ENCODE measurements at regions not wholly inside any gene's neighbourhood (a gene's known extent, or its start where the extent isn't known, plus 50 kb on each side); places are given as distances from the start of the nearest gene placed in this dataset.
"Not testable (repeated sequence)": the region's sequence is repeated elsewhere in the genome, so short reads cannot be mapped to it uniquely, and the experiment has no call there.

DNA sequence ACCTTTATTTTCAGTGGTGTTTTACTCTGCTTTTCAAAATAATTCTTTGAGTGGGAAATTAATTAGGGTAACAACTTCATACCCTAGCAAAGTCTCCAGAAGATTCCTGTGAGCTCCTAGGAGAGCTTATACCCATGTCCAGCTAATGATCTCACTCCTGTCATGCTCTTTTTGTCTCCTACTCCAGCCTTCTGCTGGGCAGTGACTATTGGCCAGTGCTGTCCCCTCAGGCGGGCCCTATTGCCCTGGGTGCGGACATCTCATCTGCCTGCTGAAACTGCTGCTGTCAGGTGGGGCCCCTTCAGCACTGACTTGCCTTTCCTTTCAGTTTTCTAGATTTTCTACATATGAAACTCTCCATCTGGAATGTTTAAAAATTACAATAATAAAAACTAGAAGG is 80.3 kb downstream of the EBLN1 start:
- H3K27me3 ChIP-seq (ENCODE audit: control insufficient read depth, insufficient read depth, low read length) = no peaks in the 10 kb centered on the region
- H3K4me3 ChIP-seq (ENCODE audit: low read depth, low read length) = no peak overlapping the region
- CTCF ChIA-PET = interaction anchor here (0.9 kb wide), 1 partner anchor 20 kb away, joined by 4 read pairs; no protein-coding TSS in a partner anchor
- TF ChIP-seq, protein P1, sequence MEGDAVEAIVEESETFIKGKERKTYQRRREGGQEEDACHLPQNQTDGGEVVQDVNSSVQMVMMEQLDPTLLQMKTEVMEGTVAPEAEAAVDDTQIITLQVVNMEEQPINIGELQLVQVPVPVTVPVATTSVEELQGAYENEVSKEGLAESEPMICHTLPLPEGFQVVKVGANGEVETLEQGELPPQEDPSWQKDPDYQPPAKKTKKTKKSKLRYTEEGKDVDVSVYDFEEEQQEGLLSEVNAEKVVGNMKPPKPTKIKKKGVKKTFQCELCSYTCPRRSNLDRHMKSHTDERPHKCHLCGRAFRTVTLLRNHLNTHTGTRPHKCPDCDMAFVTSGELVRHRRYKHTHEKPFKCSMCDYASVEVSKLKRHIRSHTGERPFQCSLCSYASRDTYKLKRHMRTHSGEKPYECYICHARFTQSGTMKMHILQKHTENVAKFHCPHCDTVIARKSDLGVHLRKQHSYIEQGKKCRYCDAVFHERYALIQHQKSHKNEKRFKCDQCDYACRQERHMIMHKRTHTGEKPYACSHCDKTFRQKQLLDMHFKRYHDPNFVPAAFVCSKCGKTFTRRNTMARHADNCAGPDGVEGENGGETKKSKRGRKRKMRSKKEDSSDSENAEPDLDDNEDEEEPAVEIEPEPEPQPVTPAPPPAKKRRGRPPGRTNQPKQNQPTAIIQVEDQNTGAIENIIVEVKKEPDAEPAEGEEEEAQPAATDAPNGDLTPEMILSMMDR (IDR thresholded peaks at IDR 0.05; ENCODE audit: insufficient read depth, low read depth, low read length) = no peak
- DNase-seq (ENCODE audit: low read depth) = no peak
- no peaks in the 10 kb centered on the region for H3K36me3 ChIP-seq (ENCODE audit: control insufficient read depth, insufficient read depth, low read length)
- POLR2A ChIA-PET = no interaction called here

DNA sequence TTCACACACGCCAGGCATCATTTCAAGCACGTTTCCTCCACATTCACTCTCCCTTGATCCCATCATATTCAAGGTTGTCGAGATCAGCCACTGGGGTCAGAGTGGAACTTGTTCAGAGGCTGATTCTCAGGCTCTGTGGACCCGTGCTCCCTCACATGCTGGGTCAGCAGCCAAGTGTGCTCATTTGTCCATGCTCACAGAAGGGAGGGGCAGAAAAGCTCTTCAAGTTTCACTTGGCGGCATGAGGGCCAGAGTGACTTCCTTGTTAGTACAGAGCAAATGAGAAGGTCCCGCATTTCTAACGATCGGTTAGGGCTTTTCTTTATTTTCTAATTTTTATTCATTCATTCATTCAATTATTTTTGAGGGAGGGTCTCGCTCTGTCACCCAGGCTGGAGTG is 82.2 kb downstream of the EBLN1 start:
- Histone ChIP-seq H3K36me3 (ENCODE audit: control insufficient read depth, insufficient read depth, low read length) (no peaks in the 10 kb centered on the region), H3K27me3 (ENCODE audit: control insufficient read depth, insufficient read depth, low read length) (no peaks in the 10 kb centered on the region), H3K4me3 (ENCODE audit: low read depth, low read length) (no peak overlapping the region)
- CTCF ChIA-PET = no interaction called here
- DNase-seq (ENCODE audit: low read depth) = no peak
- POLR2A ChIA-PET = no interaction called here
- TF ChIP-seq, protein P1 (IDR thresholded peaks at IDR 0.05; ENCODE audit: insufficient read depth, low read depth, low read length) = no peak

DNA sequence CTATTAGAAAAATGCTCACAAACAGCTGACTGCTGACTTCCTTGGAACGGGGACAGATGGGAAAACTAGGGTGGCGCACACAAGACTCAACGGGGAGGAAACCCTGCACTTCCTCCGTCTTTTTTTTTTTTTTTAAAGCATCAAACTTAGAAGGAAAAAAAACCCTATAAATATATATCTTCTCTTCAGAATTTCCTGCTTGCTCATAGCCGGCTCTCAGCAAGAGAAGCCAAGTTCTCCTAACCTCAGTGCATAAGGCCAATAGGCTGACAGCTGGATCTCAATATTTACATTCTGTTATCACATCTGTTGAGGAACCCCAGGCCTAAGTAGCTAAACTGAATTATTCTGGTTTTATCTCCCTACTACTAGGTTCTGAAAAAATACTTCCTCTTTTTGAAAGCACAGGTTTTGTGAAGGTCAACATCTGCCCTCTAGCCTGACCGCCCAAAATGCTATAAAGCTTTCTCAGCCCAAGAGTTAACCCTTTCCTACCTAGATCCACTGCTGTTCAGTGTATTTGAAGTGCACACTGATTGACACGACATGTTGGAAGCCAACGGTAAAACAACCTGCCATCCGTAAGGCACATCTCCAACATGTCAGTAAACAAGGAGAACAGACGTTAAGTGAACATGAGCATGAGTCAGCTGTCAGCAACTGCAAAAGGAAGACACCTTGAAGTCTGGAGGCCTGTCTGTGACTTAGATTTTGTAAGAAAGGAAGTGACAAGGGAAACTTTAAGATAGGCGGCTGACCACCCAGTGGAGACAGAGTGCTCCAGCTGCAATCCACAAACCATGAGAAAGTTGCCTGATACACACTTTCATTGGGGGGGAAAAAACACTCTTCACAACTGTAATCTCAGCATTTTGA is 83.8 kb downstream of the EBLN1 start:
- TF ChIP-seq, protein P1 (IDR thresholded peaks at IDR 0.05; ENCODE audit: insufficient read depth, low read depth, low read length) = no peak
- CTCF ChIA-PET = no interaction called here

DNA sequence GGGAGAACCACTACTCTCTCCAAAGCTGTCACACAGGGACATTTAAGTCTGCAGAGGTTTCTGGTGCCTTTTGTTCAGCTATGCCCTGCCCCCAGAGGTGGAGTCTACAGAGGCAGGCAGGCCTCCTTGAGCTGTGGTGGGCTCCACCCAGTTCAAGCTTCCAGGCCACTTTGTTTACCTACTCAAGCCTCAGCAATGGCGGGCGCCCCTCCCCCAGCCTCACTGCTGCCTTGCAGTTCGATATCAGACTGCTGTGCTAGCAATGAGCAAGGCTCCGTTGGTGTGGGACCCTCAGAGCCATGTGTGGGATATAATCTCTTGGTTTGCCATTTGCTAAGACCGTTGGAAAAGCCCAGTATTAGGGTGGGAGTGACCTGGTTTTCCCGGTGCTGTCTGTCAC is 87.0 kb downstream of the EBLN1 start:
- POLR2A ChIA-PET; H3K4me3 ChIP-seq (ENCODE audit: low read depth, low read length); DNase-seq (ENCODE audit: low read depth); H3K27me3 ChIP-seq (ENCODE audit: control insufficient read depth, insufficient read depth, low read length); H3K36me3 ChIP-seq (ENCODE audit: control insufficient read depth, insufficient read depth, low read length); CTCF ChIA-PET: not testable (repeated sequence)

More for the DNA sequence above, 83.8 kb downstream of the EBLN1 start:
- DNase-seq (ENCODE audit: low read depth) = no peak
- Histone ChIP-seq H3K4me3 (ENCODE audit: low read depth, low read length) (no peak overlapping the region), H3K27me3 (ENCODE audit: control insufficient read depth, insufficient read depth, low read length) (no peaks in the 10 kb centered on the region), H3K36me3 (ENCODE audit: control insufficient read depth, insufficient read depth, low read length) (no peaks in the 10 kb centered on the region)
- POLR2A ChIA-PET = no interaction called here

DNA sequence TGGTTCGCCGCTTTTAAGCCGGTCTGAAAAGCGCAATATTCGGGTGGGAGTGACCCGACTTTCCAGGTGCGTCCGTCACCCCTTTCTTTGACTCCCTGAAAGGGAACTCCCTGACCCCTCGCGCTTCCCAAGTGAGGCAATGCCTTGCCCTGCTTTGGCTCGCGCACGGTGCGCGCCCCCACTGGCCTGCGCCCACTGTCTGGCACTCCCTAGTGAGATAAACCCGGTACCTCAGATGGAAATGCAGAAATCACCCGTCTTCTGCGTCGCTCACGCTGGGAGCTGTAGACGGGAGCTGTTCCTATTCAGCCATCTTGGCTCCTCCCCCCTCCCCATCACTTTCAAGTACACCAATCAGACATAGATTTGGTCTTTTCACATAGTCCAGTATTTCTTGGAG is 88.2 kb downstream of the EBLN1 start:
- CTCF ChIA-PET; H3K36me3 ChIP-seq (ENCODE audit: control insufficient read depth, insufficient read depth, low read length); POLR2A ChIA-PET; H3K4me3 ChIP-seq (ENCODE audit: low read depth, low read length); H3K27me3 ChIP-seq (ENCODE audit: control insufficient read depth, insufficient read depth, low read length); DNase-seq (ENCODE audit: low read depth): not testable (repeated sequence)

DNA sequence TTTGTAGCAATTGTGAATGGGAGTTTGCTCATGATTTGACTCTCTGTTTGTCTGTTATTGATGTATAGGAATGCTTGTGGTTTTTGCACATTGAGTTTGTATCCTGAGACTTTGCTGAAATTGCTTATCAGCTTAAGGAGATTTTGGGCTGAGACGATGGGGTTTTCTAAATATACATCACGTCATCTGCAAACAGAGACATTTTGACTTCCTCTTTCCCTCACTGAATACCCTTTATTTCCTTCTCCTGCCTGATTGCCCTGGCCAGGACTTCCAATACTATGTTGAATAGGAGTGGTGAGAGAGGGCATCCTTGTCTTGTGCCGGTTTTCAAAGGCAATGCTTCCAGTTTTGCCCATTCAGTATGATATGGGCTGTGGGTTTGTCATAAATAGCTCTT is 96.6 kb downstream of the EBLN1 start:
- CTCF ChIA-PET = not testable (repeated sequence)

DNA sequence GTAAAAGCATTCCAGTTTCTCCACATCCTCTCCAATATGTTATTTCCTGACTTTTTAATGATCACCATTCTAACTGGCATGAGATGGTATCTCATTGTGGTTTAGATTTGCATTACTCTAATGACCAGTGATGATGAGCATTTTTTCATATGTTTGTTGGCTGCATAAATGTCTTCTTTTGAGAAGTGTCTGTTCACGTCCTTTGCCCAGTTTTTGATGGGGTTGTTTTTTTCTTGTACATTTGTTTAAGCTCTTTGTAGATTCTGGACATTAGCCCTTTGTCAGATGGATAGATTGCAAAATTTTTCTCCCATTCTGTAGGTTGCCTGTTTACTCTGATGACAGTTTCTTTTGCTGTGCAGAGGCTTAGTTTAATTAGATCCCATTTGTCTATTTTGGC is 97.7 kb downstream of the EBLN1 start:
- H3K36me3 ChIP-seq (ENCODE audit: control insufficient read depth, insufficient read depth, low read length); H3K4me3 ChIP-seq (ENCODE audit: low read depth, low read length); POLR2A ChIA-PET; DNase-seq (ENCODE audit: low read depth); H3K27me3 ChIP-seq (ENCODE audit: control insufficient read depth, insufficient read depth, low read length); CTCF ChIA-PET: not testable (repeated sequence)

More for the DNA sequence above, 96.6 kb downstream of the EBLN1 start:
- POLR2A ChIA-PET; DNase-seq (ENCODE audit: low read depth); H3K36me3 ChIP-seq (ENCODE audit: control insufficient read depth, insufficient read depth, low read length); H3K4me3 ChIP-seq (ENCODE audit: low read depth, low read length); H3K27me3 ChIP-seq (ENCODE audit: control insufficient read depth, insufficient read depth, low read length): not testable (repeated sequence)

DNA sequence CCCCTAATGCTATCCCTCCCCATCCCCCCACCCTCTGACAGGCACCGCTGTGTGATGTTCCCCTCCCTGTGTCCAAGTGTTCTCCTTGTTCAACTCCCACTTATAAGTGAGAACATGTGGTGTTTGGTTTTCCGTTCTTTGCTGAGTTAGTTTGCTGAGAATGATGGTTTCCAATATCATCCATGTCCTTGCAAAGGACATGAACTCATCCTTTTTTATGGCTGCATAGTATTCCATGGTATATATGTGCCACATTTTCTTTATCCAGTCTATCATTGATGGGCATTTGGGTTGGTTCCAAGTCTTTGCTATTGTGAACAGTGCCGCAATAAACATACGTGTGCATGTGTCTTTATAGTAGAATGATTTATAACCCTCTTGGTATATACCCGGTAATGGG is 98.2 kb downstream of the EBLN1 start:
- H3K27me3 ChIP-seq (ENCODE audit: control insufficient read depth, insufficient read depth, low read length); DNase-seq (ENCODE audit: low read depth); CTCF ChIA-PET; H3K36me3 ChIP-seq (ENCODE audit: control insufficient read depth, insufficient read depth, low read length); H3K4me3 ChIP-seq (ENCODE audit: low read depth, low read length); POLR2A ChIA-PET: not testable (repeated sequence)
